Liver (tissue), 3 donors: ENCODE measurements at regions not wholly inside any gene's neighbourhood (a gene's known extent, or its start where the extent isn't known, plus 50 kb on each side); places are given as distances from the start of the nearest gene placed in this dataset.

Experiments used
- ATF3 ChIP-seq: IDR thresholded peaks from 2 replicates; pipeline ENCODE4 v1.6.1; 2016; ENCODE audit warnings: antibody characterized with exemption
- CTCF ChIP-seq: fragments of 150-350 bp; IDR thresholded peaks from 2 replicates; pipeline ENCODE4 v1.5.1; 2017; ENCODE audit warnings: improper control_type of control experiment, low read depth, low read length; ENCODE audit not compliant: missing input control
- MAX ChIP-seq: IDR thresholded peaks from 2 replicates; pipeline ENCODE4 v1.6.1; 2016; ENCODE audit warnings: antibody characterized with exemption
- RAD21 ChIP-seq, 2 donors: IDR thresholded peaks; 2 replicates each; pipeline ENCODE4 v1.6.1; 2016; ENCODE audit warnings: antibody characterized with exemption in 2 of 2, mild to moderate bottlenecking in 2 of 2
- REST ChIP-seq: IDR thresholded peaks from 2 replicates; pipeline ENCODE4 v1.6.1; 2016; ENCODE audit warnings: antibody characterized with exemption, mild to moderate bottlenecking
- YY1 ChIP-seq: IDR thresholded peaks from 2 replicates; pipeline ENCODE4 v1.6.1; 2016; ENCODE audit warnings: antibody characterized with exemption, mild to moderate bottlenecking
- donor health status: healthy.
- donor health status: healthy.

- TF ChIP-seq CTCF, result no peak
- TF ChIP-seq YY1, result no peak
- no peak for TF ChIP-seq REST
- no peak for TF ChIP-seq RAD21 (IDR thresholded peaks at IDR 0.05)
- TF ChIP-seq ATF3, result no peak
- TF ChIP-seq MAX, result no peak
These were observed 454.6 kb upstream of the ANKRD30A start for GRCh38 chr10:36670621-36671402.
